Left forelimb (tissue), 1 donor: ENCODE measurements at regions not wholly inside any gene's neighbourhood (a gene's known extent, or its start where the extent isn't known, plus 50 kb on each side); places are given as distances from the start of the nearest gene placed in this dataset.

Source experiments
- DNase-seq: peaks from one replicate; pipeline ENCODE4 v3.0.0-alpha.2; 2018; ENCODE audit warnings: low spot score

DNA sequence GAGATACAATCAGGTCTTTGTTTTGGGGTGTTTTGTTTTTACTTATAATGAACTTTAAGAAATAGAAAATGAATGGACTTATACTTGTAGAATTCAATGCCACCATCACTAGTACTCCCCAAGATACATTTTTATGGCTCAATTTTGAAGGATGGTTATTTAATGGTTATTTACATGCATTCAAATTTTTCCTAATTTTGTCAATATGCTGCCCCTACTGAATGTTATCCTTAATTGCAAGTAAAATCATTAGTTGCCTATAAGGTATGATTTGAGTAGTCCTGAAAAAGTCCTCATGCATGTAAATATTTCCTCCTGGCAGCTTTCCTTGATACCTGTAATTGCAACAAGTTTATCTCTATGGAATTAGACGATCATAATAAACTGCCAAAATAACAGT is 391.2 kb downstream of the BCAT1 start:
- DNase-seq = no peak

DNA sequence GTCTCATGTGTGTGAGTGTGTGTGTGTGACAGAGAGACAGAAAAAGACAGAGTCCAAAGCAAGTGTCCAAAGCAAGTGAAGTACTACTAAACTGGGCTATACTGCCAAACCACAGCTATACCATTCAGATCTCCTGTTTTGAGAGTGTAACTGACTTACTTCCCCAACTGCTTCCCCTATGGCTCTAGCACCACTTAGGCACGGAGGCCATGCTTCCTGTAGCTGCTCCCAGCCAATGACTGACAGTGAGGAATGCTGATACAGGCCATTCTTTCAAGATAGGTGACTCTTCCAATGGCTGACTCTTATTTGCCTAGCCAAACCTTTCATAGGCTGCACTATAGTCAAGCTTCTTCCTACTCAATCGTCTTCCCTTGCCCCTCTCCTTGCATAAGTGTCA is 393.2 kb downstream of the BCAT1 start:
- no peak for DNase-seq

DNA sequence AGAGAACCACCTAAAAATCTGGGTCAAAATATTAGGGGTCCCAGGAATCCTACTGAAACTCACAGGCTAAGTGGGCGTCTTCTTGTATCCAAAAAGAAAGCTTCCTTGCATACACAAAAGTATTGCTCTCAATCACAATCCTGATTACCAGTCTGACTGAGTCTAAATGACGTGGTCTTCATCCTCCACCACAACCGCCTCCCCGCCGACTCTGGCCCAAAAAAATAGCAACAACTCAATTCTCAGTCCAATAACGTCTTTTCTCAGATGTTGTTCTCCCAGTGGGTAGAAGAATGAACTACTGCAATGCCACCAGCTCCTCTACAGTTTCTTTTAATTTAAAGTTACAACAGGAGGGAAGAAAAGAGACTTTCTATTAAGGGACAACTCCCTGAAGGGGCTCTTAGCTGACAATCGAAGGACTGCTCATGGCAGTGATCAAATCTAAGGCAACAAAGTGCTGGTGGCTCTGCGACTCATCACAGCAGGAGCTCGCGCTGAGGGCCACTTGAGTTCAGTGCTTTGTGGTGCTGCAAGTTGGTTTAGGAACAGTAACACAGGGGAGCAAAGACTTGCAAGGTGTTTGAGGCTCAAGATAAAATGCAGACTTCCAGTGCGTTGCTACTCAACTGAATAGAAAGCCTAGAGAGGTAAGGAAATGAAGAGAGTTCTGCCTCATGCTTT is 394.1 kb downstream of the BCAT1 start:
- DNase-seq = no peak

DNA sequence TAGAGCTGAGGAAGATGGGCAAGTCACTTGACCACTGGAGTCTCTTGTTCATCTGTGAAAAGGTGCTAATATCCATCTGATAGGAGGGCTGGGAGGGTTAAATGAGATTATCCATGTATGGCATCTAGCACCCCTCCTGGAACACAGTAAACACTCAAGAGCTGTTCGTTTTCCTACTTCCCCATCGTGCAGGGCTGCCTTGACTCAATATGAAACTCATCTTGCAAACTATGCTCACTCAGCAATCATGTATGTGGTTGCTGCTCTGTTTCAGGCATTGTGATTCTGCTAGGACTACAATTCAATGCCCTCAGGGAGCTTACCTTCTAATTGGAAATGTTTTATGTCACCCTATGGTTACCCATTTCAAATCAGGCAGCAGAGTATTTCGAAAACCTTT is 395.6 kb downstream of the BCAT1 start:
- no peak for DNase-seq

DNA sequence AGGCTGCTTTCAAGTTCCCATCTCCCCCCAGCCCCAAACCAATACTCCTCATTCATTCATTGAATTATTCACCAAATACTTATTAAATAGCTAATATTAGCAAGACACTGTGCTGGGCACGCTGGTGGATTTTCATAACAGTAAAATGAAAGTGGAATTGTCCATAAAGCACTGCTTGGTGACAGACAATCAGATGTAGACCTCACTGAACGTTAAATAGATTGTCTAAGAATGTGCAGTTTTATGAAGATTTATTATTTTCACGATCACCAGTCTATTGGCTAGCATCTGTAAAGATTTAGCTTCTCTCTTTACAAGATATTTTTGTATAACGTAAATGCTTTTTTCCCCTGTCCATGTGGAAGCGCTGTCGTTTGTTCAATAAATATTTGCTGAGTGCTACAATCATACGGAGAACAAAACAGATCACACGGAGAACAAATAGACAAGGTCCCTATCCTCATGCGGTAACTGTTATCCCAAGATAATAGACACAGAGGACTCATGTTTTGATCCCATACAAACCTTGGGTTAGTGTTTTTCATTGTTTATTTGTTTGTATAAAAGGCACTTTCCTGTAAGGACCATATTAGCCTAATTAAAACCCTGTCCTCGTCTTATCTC is 397.6 kb downstream of the BCAT1 start:
- no peak for DNase-seq

DNA sequence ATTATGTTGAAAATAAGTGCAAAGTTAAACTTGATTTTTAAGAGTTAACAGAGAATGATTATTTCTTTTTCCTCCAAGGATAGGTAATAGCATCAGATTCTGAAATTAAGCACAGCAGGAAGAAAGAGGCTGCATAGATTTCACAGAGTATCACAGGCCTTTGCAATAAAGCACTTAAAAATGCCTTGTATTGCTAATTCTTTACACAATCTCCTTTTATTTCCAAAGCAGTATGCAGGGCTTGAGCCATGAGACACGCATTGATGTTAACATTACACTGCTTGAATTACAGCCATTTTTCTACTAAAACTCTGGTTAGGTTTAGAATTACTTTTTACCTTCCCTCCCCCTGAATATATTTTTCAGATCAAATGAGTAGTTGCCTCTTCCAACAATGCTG is 398.3 kb downstream of the BCAT1 start:
- DNase-seq = no peak

DNA sequence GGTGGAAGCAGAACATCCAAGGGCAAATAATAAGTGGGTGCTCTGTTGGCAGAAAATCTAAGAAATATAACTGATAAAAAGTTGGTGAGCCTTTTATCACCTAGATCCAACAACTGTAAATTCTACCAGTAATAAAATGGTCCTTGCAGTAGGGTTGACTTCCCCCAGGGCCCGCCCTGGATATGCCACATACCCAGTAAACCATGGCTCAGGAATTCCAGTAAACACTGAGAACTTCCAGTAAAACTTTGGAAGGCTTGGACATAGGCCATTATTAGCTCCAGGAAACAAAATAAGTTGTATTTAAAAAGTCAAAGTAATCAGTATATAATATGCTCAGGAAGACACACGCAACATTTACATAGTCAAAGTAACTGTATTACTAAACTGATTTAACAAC is 402.2 kb downstream of the BCAT1 start:
- DNase-seq = no peak

DNA sequence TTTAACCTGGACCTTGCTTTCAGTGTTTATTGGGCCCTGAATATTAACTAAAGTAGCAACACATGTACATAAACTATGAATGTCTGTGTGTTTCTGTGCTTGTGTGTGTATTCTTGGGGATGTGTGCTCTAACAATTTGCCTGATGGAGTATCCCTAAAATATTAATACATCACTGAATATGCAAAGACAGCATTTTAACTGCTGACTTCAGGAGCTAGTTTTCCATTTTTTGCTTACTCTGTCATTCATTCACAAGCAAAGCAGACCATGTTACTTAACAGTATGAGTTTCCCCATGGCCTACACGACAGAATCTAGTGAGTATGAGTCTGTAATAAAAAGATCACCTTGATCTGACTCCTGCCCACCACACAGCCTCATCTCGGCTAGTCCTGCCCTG is 402.8 kb downstream of the BCAT1 start:
- DNase-seq = no peak

DNA sequence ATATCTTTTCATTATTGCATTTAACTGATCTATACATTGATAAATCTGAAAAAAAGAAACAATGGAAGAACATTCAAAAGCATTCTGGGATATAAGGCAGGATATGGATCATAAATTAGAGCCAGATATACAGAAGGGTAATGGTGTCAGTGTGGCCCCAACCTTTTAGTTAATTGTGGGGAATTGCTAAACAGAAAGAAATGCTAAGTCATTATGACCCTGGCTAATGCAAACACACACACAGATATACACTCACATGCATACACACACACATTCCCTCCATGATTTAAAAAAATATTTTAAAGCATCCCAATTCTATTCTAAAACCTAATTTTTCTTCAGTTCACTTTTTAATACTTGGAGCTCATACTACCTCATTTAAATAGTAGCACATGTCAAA is 404.5 kb downstream of the BCAT1 start:
- no peak for DNase-seq

DNA sequence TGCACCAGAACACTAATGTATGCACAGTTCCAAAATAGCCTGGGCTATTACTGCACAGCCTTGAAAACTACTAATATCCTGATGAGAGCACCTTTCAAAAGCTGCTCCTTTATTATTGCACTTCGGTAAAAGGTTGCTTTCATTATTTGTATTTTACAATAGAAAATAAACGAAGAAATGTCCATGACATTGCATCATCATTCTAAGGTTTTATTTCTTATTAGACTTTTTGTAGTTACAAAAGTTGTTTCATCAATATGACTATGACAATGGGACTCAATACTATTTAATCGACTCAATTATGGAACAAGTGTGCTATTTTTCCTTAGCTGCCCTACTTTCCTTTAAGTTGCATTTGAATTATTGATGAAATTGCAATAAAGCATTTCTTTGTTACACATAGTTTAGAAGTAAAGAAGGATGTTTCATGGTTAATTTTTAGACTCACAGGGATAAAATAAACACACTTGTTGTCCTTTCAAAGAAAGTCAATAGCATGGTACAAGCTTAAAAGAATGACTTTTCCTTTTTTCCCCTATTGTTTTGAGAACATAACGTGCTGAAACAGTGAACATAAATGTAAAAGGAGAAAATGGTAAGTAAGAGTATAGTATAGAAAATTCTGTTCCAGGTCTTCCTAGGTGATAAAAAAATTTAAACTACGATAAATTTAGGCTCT is 407.6 kb downstream of the BCAT1 start:
- no peak for DNase-seq

DNA sequence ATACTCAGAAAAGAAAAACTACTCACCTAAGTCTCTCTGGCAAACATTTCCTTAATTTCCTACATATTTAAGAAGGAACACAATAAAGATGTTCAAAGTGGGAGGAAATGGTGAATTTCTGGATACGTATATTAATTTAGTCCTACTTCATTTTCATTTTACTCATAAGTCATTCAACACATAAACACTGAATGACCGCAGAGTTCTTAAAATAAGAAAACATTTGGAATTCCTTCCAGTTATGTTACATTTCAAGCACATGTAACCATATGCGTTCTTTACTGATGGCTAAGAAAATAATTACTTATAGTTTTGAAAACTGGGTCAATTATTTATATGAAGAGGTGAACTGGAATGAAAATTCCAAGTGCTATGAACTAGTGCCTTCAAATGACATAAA is 409.3 kb downstream of the BCAT1 start:
- no peak for DNase-seq

DNA sequence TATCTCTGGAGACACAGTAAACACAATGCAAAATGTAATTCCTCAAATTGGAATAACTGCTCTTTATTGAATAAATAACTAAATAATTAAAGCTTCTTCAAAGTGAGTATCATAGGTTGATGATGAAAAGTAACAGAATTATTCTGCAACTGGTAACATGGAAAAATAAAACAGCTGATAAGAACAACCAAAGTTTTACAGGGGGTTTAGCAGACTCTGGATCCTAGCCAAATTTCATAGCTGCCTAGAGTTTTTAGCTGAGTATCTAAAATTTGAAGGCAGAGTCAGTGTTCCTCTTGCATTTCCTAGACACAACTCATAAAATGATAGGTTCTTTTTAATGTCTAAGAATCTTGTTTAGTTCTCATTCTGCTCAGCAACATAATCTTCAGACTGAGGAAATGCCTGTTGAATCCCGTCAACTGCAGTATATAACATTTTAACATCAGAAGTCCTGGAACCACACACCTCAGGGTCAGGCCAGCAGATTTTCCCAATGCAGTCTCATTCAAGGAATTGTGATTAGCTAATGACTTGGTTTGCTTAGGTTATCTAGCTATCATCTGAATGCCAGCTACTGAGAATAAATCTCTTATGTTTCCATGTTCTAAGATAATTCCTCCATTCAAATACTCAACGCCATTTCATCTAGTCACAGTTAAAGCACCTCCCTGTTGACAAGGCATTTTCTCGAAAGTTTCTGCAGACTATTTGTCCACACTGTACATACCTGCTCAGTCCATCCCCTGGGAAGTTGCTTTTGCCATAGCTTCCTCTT is 411.6 kb downstream of the BCAT1 start:
- DNase-seq = no peak

DNA sequence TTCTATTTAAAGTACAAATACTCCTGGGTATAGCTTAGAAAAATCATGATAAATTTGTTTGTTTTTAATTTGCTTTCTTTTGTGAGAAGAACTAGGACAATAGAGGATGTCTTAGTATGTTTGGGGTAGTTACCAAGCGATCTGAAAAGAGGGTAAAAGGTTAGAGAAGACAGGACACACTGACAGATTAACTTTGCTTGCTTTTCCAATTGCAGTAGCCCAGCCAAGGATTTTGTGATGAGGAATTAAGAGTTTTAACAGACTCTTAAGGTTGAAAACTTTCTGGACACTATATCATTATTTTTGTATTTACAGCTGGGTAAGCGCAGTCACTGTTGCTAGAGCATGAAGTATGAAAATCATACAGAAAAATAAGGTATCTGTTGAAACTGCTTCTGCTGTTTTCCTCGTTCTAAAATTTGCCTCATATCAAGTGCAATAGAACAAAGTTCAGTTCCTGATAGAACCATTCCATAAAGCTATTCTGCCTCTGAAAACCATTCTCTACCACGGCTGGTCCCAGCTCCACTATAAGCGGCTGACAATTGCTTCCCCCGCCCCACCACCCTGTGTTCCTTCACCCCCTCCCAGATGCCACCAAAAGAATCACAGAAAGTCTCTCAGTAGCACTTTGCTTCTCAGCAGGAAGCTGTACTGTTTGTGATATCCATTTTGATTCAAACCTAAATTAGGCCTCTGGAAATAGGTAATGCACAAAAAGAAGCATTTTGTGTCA is 413.4 kb downstream of the BCAT1 start:
- DNase-seq = no peak

DNA sequence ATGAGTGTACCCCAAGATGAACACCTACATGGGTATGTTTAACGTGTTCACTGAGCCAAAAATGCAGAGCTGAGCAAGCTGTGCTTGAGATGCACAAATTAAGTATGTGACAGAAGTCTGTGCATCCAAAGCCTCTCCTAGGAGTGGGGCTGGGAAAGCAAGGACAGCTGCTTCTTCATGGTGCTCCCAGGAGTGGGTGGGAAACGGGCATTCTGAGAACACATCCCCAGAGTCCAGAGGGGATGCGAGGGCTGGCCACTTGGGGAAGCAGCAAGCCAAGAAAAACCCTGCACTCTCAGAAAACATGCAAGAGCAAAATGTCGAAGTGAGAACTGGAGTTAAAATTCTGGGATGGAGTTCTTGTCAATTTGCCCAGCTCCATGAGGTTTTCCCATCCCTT is 414.3 kb downstream of the BCAT1 start:
- no peak for DNase-seq

DNA sequence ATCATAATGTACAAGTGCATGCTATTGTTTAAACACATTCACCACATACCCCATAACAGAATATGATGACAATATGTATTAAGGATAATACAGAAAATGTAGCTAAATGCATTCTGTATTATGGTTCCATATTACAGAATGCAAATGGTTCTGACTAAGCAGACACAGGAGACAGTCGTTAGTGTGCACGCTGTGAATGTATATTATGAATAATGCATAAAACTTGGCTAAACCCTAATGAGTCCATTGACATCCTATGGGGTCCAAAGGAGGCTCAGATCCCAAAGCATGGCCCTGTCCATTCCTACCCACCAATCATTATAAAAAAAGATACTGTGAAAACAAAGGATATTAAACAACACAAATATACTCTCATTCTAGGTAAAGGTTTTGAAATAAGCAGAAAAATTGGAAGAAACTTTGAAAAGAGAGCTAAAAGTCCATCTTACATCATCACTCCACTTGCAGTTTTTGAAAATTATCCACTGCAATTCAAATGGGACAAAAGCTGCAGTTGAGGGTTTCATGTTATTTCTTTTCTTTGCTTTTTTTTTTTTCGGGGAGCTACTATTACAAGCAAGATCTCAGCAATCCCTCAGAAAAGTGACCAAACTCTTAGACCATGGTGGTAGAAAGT is 415.1 kb downstream of the BCAT1 start:
- no peak for DNase-seq

DNA sequence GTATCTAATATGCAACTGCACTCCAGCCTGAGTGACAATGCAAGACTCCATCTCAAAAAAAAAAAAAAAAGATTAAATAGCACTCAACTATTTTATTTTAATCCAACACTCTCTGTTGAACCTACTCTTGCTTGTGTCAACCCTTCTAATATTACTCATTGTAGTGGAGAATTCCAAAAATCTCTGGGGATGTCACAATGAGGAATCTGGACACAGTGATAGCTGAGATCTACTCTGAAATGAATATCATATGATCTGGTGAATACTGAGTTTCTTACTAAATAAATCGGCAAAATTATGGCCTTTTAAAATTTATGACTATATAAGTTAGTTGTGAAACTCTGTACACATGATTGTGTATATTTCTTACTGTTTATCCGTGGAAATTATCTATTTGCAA is 418.2 kb downstream of the BCAT1 start:
- no peak for DNase-seq

DNA sequence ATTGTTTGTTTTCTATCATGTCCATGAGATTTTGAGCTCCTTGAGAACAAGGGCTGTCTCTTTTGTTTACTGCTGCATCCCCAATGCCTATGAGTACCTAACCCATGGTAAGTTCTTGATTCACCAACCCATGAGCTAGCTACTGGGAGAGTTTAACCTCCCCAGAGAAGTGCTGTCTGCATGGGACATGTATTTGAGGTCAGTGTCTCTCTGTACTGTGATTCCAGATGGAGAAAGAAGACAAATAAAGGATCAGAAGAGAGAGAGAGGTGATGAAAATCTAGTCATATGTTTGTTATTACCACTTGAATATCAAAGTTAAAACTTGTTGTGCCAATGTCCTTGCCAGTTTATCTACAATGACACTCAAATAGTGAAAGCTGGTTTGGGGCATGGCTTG is 421.8 kb downstream of the BCAT1 start:
- no peak for DNase-seq

DNA sequence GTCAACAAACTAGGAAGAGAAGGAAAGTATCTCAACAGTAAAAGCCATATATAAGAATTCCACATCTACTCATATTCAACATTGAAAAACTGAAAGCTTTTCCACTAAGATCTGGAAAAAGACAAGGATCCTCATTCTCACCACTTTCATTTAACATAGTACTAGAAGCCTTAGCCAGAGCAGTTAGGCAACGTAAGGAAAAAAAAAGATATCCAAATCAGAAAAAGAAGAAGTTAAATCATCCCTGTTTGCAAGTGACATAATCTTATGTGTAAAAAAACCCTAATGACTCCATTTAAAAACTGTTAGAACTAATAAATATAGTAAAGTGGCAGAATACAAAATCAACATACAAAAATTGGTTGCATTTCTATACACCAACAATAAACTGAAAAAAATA is 426.2 kb downstream of the BCAT1 start:
- no peak for DNase-seq

DNA sequence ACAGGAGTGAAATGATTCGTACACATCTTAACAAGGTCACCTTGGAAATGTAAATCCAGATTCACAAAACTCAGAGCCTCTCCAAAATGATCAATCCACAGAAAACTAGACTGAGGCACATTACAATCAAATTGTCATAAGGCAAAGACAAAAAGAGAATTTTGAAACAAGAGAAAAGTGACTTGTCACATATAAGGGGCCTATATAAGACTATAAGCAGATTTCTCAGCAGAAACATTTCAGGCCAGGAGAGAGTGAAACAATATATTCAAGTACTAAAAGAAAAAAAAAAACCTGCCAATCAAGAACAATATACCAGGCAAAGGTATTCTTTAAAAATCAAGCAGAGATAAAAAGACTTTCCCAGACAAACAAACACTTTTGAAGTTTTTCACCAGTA is 429.1 kb downstream of the BCAT1 start:
- DNase-seq = no peak

DNA sequence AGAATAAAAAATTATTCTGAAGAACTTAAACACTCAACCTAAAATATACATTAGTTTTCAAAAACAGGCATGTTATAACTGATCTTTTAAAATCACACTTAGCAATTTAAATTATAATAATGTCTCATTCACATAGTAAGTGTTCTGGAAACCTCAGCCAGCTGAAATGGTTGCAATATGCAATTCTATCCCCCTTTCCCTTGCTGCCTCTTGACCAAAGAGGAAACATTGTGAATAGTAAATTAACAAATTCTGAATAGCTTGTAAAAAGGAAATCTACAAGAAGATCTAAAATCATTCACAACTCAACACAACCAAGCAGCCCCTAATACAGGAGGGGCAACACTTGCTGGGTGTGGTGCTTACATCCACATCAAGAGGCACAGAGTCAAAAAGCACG is 431.9 kb downstream of the BCAT1 start:
- DNase-seq = no peak

DNA sequence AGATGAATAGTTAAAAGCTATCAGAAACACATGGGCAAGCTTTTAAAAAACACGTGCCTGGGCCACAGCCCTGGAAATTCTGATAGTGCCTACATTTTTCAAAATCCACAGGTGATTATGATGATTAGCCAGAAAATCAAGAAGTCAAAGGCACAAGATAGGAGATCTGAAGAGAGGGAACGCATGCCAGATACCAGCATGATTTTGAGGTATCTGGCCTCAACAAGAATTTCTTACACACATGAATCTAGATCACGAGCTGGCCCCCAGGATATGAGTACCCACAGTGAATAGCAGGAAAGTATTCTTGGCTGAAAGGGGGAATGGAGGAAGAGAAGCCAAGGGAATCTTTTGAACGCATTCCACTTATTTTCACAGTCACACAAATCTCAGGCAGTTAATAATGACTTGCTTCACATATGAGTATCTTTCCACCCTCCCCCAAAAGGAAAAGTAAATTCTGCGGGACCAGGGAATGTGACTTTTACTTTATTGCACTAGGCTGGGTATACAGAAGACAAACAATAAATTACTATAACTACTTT is 438.2 kb downstream of the BCAT1 start:
- no peak for DNase-seq
